ENCODE measurements at regions not wholly inside any gene's neighbourhood (a gene's known extent, or its start where the extent isn't known, plus 50 kb on each side); places are given as distances from the start of the nearest gene placed in this dataset.

- no peak for DNase-seq (ENCODE audit: extremely low spot score, unreplicated experiment)
- H3K36me3 Mint-ChIP-seq (ENCODE audit: unreplicated experiment), result peaks cover 3% of the 10 kb centered on the region
- TF ChIP-seq, protein P1, sequence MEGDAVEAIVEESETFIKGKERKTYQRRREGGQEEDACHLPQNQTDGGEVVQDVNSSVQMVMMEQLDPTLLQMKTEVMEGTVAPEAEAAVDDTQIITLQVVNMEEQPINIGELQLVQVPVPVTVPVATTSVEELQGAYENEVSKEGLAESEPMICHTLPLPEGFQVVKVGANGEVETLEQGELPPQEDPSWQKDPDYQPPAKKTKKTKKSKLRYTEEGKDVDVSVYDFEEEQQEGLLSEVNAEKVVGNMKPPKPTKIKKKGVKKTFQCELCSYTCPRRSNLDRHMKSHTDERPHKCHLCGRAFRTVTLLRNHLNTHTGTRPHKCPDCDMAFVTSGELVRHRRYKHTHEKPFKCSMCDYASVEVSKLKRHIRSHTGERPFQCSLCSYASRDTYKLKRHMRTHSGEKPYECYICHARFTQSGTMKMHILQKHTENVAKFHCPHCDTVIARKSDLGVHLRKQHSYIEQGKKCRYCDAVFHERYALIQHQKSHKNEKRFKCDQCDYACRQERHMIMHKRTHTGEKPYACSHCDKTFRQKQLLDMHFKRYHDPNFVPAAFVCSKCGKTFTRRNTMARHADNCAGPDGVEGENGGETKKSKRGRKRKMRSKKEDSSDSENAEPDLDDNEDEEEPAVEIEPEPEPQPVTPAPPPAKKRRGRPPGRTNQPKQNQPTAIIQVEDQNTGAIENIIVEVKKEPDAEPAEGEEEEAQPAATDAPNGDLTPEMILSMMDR (IDR thresholded peaks at IDR 0.05), result no peak
- peaks cover 4% of the 10 kb centered on the region for H3K9me3 Mint-ChIP-seq (ENCODE audit: unreplicated experiment)
- H3K4me1 Mint-ChIP-seq (ENCODE audit: unreplicated experiment), result peaks cover 42% of the 10 kb centered on the region
- no peaks in the 10 kb centered on the region for H3K27me3 Mint-ChIP-seq (ENCODE audit: unreplicated experiment)
- H3K4me3 Mint-ChIP-seq (ENCODE audit: unreplicated experiment), result no peak overlapping the region
- peak overlapping the region; percentile 55 for H3K27ac Mint-ChIP-seq (ENCODE audit: unreplicated experiment)
Measured at GRCh38 chr15:39180030-39180429, 400.8 kb upstream of the THBS1 start.

- TF ChIP-seq, protein P1 (IDR thresholded peaks at IDR 0.05), result no peak
- Mint-ChIP-seq H3K9me3 (ENCODE audit: unreplicated experiment) (peaks cover 4% of the 10 kb centered on the region), H3K4me3 (ENCODE audit: unreplicated experiment) (no peak overlapping the region), H3K36me3 (ENCODE audit: unreplicated experiment) (peaks cover 3% of the 10 kb centered on the region), H3K4me1 (ENCODE audit: unreplicated experiment) (peaks cover 42% of the 10 kb centered on the region), H3K27ac (ENCODE audit: unreplicated experiment) (peak overlapping the region; percentile 74), H3K27me3 (ENCODE audit: unreplicated experiment) (no peaks in the 10 kb centered on the region)
- no peak for DNase-seq (ENCODE audit: extremely low spot score, unreplicated experiment)
Measured at GRCh38 chr15:39180483-39180933, 400.4 kb upstream of the THBS1 start.

DNA sequence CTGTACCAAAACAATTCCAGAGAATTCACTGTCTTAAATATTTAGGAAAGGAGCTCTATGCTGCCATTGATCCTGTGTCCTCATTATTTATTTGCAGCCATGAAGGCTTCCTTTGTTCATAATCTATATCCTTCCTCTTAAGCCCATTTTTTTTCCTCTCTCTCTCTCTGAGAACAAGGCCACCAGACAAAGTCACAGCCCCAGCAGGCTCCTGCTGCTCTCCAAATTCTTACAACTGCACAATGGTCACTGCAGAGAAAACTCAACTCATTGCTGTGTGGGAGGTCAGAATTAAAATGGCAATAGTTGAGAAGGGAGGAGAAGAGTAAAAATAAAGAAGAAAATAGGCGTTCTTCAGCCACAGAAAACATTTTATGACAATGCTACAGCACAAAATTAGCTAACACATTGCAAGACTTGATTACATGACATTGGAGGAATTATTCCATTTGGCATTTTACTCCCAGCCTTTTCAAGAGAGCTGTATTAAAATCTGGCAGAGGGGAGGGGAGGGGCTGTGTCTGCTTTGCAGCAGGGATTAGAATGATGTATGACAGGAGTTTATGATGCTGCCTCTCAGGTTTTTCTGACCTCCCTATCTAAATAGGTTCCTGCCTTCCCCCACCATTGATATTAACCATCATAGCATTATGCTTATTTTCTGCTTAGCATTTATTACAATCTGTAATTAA is 399.7 kb upstream of the THBS1 start:
- TF ChIP-seq, protein P1 (IDR thresholded peaks at IDR 0.05), result no peak
- H3K9me3 Mint-ChIP-seq (ENCODE audit: unreplicated experiment), result peaks cover 4% of the 10 kb centered on the region
- H3K4me1 Mint-ChIP-seq (ENCODE audit: unreplicated experiment), result peaks cover 42% of the 10 kb centered on the region
- H3K36me3 Mint-ChIP-seq (ENCODE audit: unreplicated experiment), result peaks cover 3% of the 10 kb centered on the region
- H3K27me3 Mint-ChIP-seq (ENCODE audit: unreplicated experiment), result no peaks in the 10 kb centered on the region
- peak overlapping the region; percentile 2 for H3K4me3 Mint-ChIP-seq (ENCODE audit: unreplicated experiment)
- peak overlapping the region; percentile 74 for H3K27ac Mint-ChIP-seq (ENCODE audit: unreplicated experiment)
- no peak for DNase-seq (ENCODE audit: extremely low spot score, unreplicated experiment)

GRCh38 chr15:39181940-39182339 is 398.9 kb upstream of the THBS1 start:
- Mint-ChIP-seq H3K9me3 (ENCODE audit: unreplicated experiment) (peaks cover 4% of the 10 kb centered on the region), H3K36me3 (ENCODE audit: unreplicated experiment) (peaks cover 3% of the 10 kb centered on the region), H3K27ac (ENCODE audit: unreplicated experiment) (peak overlapping the region; percentile 74), H3K4me3 (ENCODE audit: unreplicated experiment) (peak overlapping the region; percentile 16), H3K27me3 (ENCODE audit: unreplicated experiment) (no peaks in the 10 kb centered on the region), H3K4me1 (ENCODE audit: unreplicated experiment) (peaks cover 42% of the 10 kb centered on the region)
- TF ChIP-seq, protein P1 (IDR thresholded peaks at IDR 0.05), result no peak
- no peak for DNase-seq (ENCODE audit: extremely low spot score, unreplicated experiment)

- TF ChIP-seq, protein P1 (IDR thresholded peaks at IDR 0.05), result no peak
- Mint-ChIP-seq H3K27me3 (ENCODE audit: unreplicated experiment) (no peaks in the 10 kb centered on the region), H3K4me3 (ENCODE audit: unreplicated experiment) (no peak overlapping the region), H3K27ac (ENCODE audit: unreplicated experiment) (peak overlapping the region; percentile 29), H3K36me3 (ENCODE audit: unreplicated experiment) (peaks cover 1% of the 10 kb centered on the region), H3K4me1 (ENCODE audit: unreplicated experiment) (peaks cover 40% of the 10 kb centered on the region), H3K9me3 (ENCODE audit: unreplicated experiment) (peaks cover 4% of the 10 kb centered on the region)
- no peak for DNase-seq (ENCODE audit: extremely low spot score, unreplicated experiment)
Measured at GRCh38 chr15:39183164-39183881, 397.6 kb upstream of the THBS1 start.

All from osteocyte (in vitro differentiated cells).